ENCODE measurements at regions not wholly inside any gene's neighbourhood (a gene's known extent, or its start where the extent isn't known, plus 50 kb on each side); places are given as distances from the start of the nearest gene placed in this dataset.

DNA sequence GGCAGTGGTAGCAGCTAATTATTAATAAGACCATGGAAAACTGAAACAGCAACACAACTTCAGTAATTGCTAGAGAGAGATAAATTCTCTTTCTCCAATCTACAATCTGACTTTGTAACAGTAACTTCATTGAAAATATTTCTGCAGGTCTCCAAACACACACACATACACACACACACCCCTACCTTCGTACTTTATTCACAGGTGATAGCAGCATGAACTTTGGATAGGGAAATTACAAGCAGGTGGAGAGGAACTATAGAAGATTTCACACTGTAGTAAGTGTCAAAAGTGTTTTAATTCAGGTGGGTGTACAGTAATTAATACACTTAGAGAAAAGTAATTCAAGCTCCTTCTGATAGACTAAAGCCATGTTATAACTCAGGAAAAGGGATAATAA, 587.5 kb downstream of the TUSC7 start:
- TF ChIP-seq CTCF (IDR thresholded peaks at IDR 0.05), result no peak
- no peak overlapping the region for H3K27ac ChIP-seq
- no peak for DNase-seq (ENCODE audit: low spot score)
- H3K4me3 ChIP-seq, result no peak overlapping the region

- TF ChIP-seq CTCF (IDR thresholded peaks at IDR 0.05), result no peak
- DNase-seq (ENCODE audit: low spot score), result no peak
- no peak overlapping the region for H3K27ac ChIP-seq
- H3K4me3 ChIP-seq, result no peak overlapping the region
Observed at GRCh38 chr3:117297541-117297940, 588.0 kb downstream of the TUSC7 start.

GRCh38 chr3:117298273-117298672, 588.7 kb downstream of the TUSC7 start:
- no peak for DNase-seq (ENCODE audit: low spot score)
- Histone ChIP-seq H3K4me3 (no peak overlapping the region), H3K27ac (no peak overlapping the region)
- no peak for TF ChIP-seq CTCF (IDR thresholded peaks at IDR 0.05)

DNA sequence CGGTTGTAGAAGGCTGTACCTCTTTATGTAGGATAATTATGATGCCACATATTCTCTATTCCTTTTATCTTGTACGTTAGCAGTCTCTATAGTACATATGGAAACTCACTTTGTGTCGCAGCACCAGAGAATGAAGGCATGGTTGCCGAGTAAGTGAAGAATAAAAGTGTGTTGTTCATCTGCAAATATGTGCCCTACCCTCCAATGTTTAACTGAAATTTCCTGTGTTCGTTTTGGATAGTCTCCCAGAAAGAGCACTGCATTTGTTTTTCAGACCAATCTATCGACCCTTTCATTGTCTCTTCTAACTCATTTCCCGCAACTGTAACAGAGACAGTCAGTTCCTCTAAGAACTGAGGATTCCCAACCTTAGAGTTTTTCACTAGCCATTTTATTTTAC, 592.8 kb downstream of the TUSC7 start:
- Histone ChIP-seq H3K27ac (no peak overlapping the region), H3K4me3 (no peak overlapping the region)
- no peak for DNase-seq (ENCODE audit: low spot score)
- no peak for TF ChIP-seq CTCF (IDR thresholded peaks at IDR 0.05)

DNA sequence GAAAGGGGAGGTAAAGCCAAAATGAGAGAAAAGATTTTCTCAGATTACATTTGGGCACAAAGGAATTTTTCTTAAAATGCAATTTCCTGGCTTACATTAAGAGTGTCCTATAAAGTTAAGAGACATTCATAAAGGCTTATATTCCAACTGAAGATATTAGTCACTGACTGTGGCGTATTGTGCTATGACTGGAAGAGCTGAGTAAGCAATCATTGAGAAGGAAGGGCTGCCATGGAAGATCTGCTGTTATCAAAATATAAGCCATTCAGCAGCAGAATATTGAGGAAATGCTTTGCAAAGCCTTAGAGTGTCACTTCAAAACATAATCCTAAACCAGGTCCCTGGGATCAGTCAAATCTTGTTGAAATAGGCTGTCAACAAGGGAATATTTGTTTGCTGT, 593.9 kb downstream of the TUSC7 start:
- no peak for TF ChIP-seq CTCF (IDR thresholded peaks at IDR 0.05)
- Histone ChIP-seq H3K4me3 (no peak overlapping the region), H3K27ac (no peak overlapping the region)
- DNase-seq (ENCODE audit: low spot score), result no peak

GRCh38 chr3:117304681-117305080, 595.1 kb downstream of the TUSC7 start:
- no peak for DNase-seq (ENCODE audit: low spot score)
- H3K4me3 ChIP-seq, result no peak overlapping the region
- H3K27ac ChIP-seq, result no peak overlapping the region
- TF ChIP-seq CTCF (IDR thresholded peaks at IDR 0.05), result no peak

- TF ChIP-seq CTCF (IDR thresholded peaks at IDR 0.05), result no peak
- Histone ChIP-seq H3K27ac (no peak overlapping the region), H3K4me3 (no peak overlapping the region)
- DNase-seq (ENCODE audit: low spot score), result no peak
Observed at GRCh38 chr3:117305681-117306080, 596.1 kb downstream of the TUSC7 start.

All from coronary artery (tissue), 2 donors.